HCT116 (cell line): ENCODE measurements at regions not wholly inside any gene's neighbourhood (a gene's known extent, or its start where the extent isn't known, plus 50 kb on each side); places are given as distances from the start of the nearest gene placed in this dataset.

ENCODE experiments used
- ATAC-seq: fragments of 200-7000 bp; cut with Tn5 transposase; 2 replicates; pipeline ENCODE4 v1.9.1; 2020; ENCODE audit warnings: mild to moderate bottlenecking, moderate library complexity
- BruUV-seq: library from RNA; stranded (reverse); fragments of 400-500 nt; replicated peaks from 2 replicates; lab custom pipeline; 2021; lab: Mats Ljungman, UMichigan
- CTCF ChIA-PET: fragments of 300-600 bp; sonication (Branson Sonifier 250); formaldehyde crosslinking; loops from one replicate; lab custom pipeline; 2021; ENCODE audit warnings: antibody characterized with exemption; lab: Charles Lee
- POLR2A ChIA-PET: fragments of 300-600, 350-600 bp; sonication (Branson Sonifier 250); formaldehyde crosslinking; loops from one replicate; lab custom pipeline; 2021; ENCODE audit warnings: antibody characterized with exemption; lab: Charles Lee
- RAD21 ChIA-PET, 2 experiments: fragments of 300-600 bp; sonication (Branson Sonifier 250); formaldehyde crosslinking; loops; one replicate each; lab custom pipeline; 2023; ENCODE audit warnings: low total read pairs in 2 of 2; ENCODE audit not compliant: uncharacterized antibody in 2 of 2, unreplicated experiment in 2 of 2, low non-redundant PET in 1 of 2; lab: Charles Lee
- DNase-seq: peaks from one replicate; pipeline ENCODE4 v3.0.0-alpha.2; 2010; ENCODE audit warnings: low read depth, low spot score
- H2AFZ ChIP-seq: fragments of 200-600 bp; shearing (Covaris generic), sonication (generic); 2 replicates; pipeline ENCODE4 v1.6.1; 2017; ENCODE audit warnings: low read depth, mixed run types, mixed read lengths, antibody characterized with exemption, low read length; ENCODE audit not compliant: poor library complexity, severe bottlenecking
- H3K27ac ChIP-seq: 2 replicates; pipeline ENCODE4 v1.5.1; 2012; ENCODE audit warnings: low read depth, low read length
- H3K27me3 ChIP-seq: fragments of 200-600 bp; sonication (generic); 2 replicates; pipeline ENCODE4 v1.6.1; 2016; ENCODE audit warnings: mixed run types, low read length, mixed read lengths; ENCODE audit not compliant: insufficient read depth
- H3K36me3 ChIP-seq, 2 experiments: fragments of 200-500 bp in 1 of 2; fragments of 200-600 bp in 1 of 2; sonication (Bioruptor generic) in 1 of 2; sonication (generic) in 1 of 2; 2 replicates each; pipeline versions ENCODE4 v1.5.1 to v1.6.1; 2014 to 2016; ENCODE audit warnings: low read length in 2 of 2, inconsistent platforms in 1 of 2, mixed read lengths in 1 of 2, mixed run types in 1 of 2; ENCODE audit not compliant: insufficient read depth in 2 of 2, control insufficient read depth in 1 of 2
- H3K4me1 ChIP-seq, 2 experiments: fragments of 200-600 bp in 1 of 2; sonication (generic) in 1 of 2; 2 replicates each; pipeline versions ENCODE4 v1.5.1 to v1.6.1; 2012 to 2017; ENCODE audit warnings: low read length in 2 of 2, inconsistent platforms in 1 of 2, mild to moderate bottlenecking in 1 of 2, mixed read lengths in 1 of 2, mixed run types in 1 of 2, moderate library complexity in 1 of 2; ENCODE audit not compliant: insufficient read depth in 2 of 2, control insufficient read depth in 1 of 2
- H3K4me2 ChIP-seq: fragments of 200-600 bp; sonication (generic); 2 replicates; pipeline ENCODE4 v1.6.1; 2017; ENCODE audit warnings: mixed run types, low read length, mixed read lengths
- H3K4me3 ChIP-seq, 2 experiments: fragments of 200-600 bp in 1 of 2; sonication (generic) in 1 of 2; replicated peaks in 1 of 2; 2 replicates each; pipeline ENCODE4 v1.5.1; 2011 to 2016; ENCODE audit warnings: low read length in 2 of 2, control low read depth in 1 of 2, low read depth in 1 of 2, mild to moderate bottlenecking in 1 of 2, mixed read lengths in 1 of 2, mixed run types in 1 of 2
- H3K79me2 ChIP-seq: fragments of 200-600 bp; sonication (generic); 2 replicates; pipeline ENCODE4 v1.6.1; 2017; ENCODE audit warnings: mild to moderate bottlenecking, mixed run types, low read length, moderate library complexity, mixed read lengths; ENCODE audit not compliant: insufficient read depth
- H3K9ac ChIP-seq: fragments of 200-600 bp; sonication (generic); 2 replicates; pipeline ENCODE4 v1.6.1; 2016; ENCODE audit warnings: low read length, mixed read lengths
- H3K9me2 ChIP-seq: fragments of 200-600 bp; sonication (generic), shearing (Covaris generic); 2 replicates; pipeline ENCODE4 v1.6.1; 2017; ENCODE audit warnings: mixed run types, mild to moderate bottlenecking, moderate library complexity; ENCODE audit not compliant: insufficient read depth
- H3K9me3 ChIP-seq, 2 experiments: fragments of 200-500 bp in 1 of 2; fragments of 200-600 bp in 1 of 2; sonication (Bioruptor generic) in 1 of 2; sonication (generic) in 1 of 2; 2 replicates each; pipeline ENCODE4 v1.6.1; 2014 to 2017; ENCODE audit warnings: low read length in 2 of 2, mixed read lengths in 2 of 2, inconsistent platforms in 1 of 2, low read depth in 1 of 2, mild to moderate bottlenecking in 1 of 2, mixed run types in 1 of 2, moderate library complexity in 1 of 2; ENCODE audit not compliant: control insufficient read depth in 1 of 2, insufficient read depth in 1 of 2
- H4K20me1 ChIP-seq: fragments of 200-600 bp; sonication (generic), shearing (Covaris generic); 2 replicates; pipeline ENCODE4 v1.6.1; 2017; ENCODE audit warnings: mixed run types, mild to moderate bottlenecking, moderate library complexity; ENCODE audit not compliant: insufficient read depth
- ATF3 ChIP-seq: IDR thresholded peaks from 2 replicates; pipeline ENCODE4 v1.6.1; 2012
- CEBPB ChIP-seq: IDR thresholded peaks from 2 replicates; pipeline ENCODE4 v1.6.1; 2012; ENCODE audit warnings: low read depth
- EGR1 ChIP-seq: IDR thresholded peaks from 2 replicates; pipeline ENCODE4 v1.6.1; 2012; ENCODE audit warnings: low read depth
- ELF1 ChIP-seq: IDR thresholded peaks from 2 replicates; pipeline ENCODE4 v1.6.1; 2012; ENCODE audit warnings: low read depth, borderline replicate concordance
- EZH2phosphoT487 ChIP-seq: fragments of 200-600 bp; IDR thresholded peaks from 2 replicates; pipeline ENCODE4 v1.6.1; 2018; ENCODE audit warnings: antibody characterized with exemption, borderline replicate concordance
- FOSL1 ChIP-seq: IDR thresholded peaks from 2 replicates; pipeline ENCODE4 v1.6.1; 2012; ENCODE audit warnings: low read depth
- JUND ChIP-seq: IDR thresholded peaks from 2 replicates; pipeline ENCODE4 v1.6.1; 2012
- MAX ChIP-seq: IDR thresholded peaks from 2 replicates; pipeline ENCODE4 v1.6.1; 2012
- POLR2A ChIP-seq: IDR thresholded peaks from 2 replicates; pipeline ENCODE4 v1.7.0; 2011; ENCODE audit warnings: borderline replicate concordance; ENCODE audit not compliant: insufficient read depth, insufficient read length; ENCODE audit errors: extremely low read depth
- POLR2AphosphoS5 ChIP-seq: IDR thresholded peaks from 2 replicates; pipeline ENCODE4 v1.6.1; 2011; ENCODE audit warnings: mild to moderate bottlenecking, low read depth, low read length, moderate library complexity
- RAD21 ChIP-seq: IDR thresholded peaks from 2 replicates; pipeline ENCODE4 v1.6.1; 2012; ENCODE audit warnings: low read depth, mild to moderate bottlenecking
- SIN3A ChIP-seq: IDR thresholded peaks from 2 replicates; pipeline ENCODE4 v1.6.1; 2012; ENCODE audit warnings: low read depth
- SRF ChIP-seq: IDR thresholded peaks from 2 replicates; pipeline ENCODE4 v1.6.1; 2012; ENCODE audit warnings: low read depth
- TCF7L2 ChIP-seq: IDR thresholded peaks from 2 replicates; pipeline ENCODE4 v1.7.0; 2011; ENCODE audit warnings: borderline replicate concordance, inconsistent platforms; ENCODE audit not compliant: insufficient read depth, insufficient read length; ENCODE audit errors: extremely low read depth
- YY1 ChIP-seq: IDR thresholded peaks from 2 replicates; pipeline ENCODE4 v1.6.1; 2011; ENCODE audit warnings: low read length, low read depth, moderate library complexity, mild to moderate bottlenecking; ENCODE audit not compliant: insufficient replicate concordance; ENCODE audit errors: extremely low read depth
- ZFX ChIP-seq: fragments of 450-650 bp; IDR thresholded peaks from 2 replicates; pipeline ENCODE4 v1.6.1; 2017
- ZNF274 ChIP-seq: fragments of 200-500 bp; sonication (Bioruptor generic); IDR thresholded peaks from 2 replicates; pipeline ENCODE4 v1.6.1; 2014; ENCODE audit warnings: mild to moderate bottlenecking, low read depth, low read length, inconsistent platforms
- intact Hi-C: fragments of 100-400 bp; cut with micrococcal nuclease; formaldehyde crosslinking; loops from 2 replicates; pipeline ENCODE4 v1.10.0; 2022

- Histone ChIP-seq H2AFZ (no peak overlapping the region), H3K9ac (no peak overlapping the region), H3K9me3 (peaks cover 9 to 18% of the 10 kb centered on the region in 2 experiments; a peak in 2 of 4 replicates), H3K36me3 (no peaks in the 10 kb centered on the region), H3K9me2 (no peaks in the 10 kb centered on the region), H3K27ac (no peak overlapping the region), H3K4me2 (no peak overlapping the region), H3K4me1 (no peaks in the 10 kb centered on the region), H3K4me3 (no peak overlapping the region), H3K27me3 (no peaks in the 10 kb centered on the region), H4K20me1 (no peaks in the 10 kb centered on the region), H3K79me2 (no peaks in the 10 kb centered on the region)
- ATAC-seq: no peak
- ChIA-PET RAD21 (no interaction called here), POLR2A (no interaction called here), CTCF (no interaction called here)
- no peak for TF ChIP-seq POLR2AphosphoS5
- TF ChIP-seq EGR1: no peak
- no peak for TF ChIP-seq RAD21
- TF ChIP-seq JUND: no peak
- no peak for TF ChIP-seq ZNF274
- TF ChIP-seq ATF3: no peak
- no peak for TF ChIP-seq ZFX
- TF ChIP-seq MAX: no peak
- no peak for TF ChIP-seq CEBPB
- TF ChIP-seq TCF7L2: no peak
- TF ChIP-seq ELF1: no peak
- TF ChIP-seq SIN3A: no peak
- TF ChIP-seq SRF: no peak
- no peak for TF ChIP-seq FOSL1
- no peak for TF ChIP-seq YY1
- no peak for TF ChIP-seq EZH2phosphoT487
- TF ChIP-seq POLR2A: no peak
- no TSS peak for BruUV-seq
- DNase-seq: no peak
- intact Hi-C loops: no loop called here
Observed at GRCh38 chr5:18792145-18792544, 1157.9 kb downstream of the TAF11L14 start.
